ENCODE measurements at regions not wholly inside any gene's neighbourhood (a gene's known extent, or its start where the extent isn't known, plus 50 kb on each side); places are given as distances from the start of the nearest gene placed in this dataset.

DNA sequence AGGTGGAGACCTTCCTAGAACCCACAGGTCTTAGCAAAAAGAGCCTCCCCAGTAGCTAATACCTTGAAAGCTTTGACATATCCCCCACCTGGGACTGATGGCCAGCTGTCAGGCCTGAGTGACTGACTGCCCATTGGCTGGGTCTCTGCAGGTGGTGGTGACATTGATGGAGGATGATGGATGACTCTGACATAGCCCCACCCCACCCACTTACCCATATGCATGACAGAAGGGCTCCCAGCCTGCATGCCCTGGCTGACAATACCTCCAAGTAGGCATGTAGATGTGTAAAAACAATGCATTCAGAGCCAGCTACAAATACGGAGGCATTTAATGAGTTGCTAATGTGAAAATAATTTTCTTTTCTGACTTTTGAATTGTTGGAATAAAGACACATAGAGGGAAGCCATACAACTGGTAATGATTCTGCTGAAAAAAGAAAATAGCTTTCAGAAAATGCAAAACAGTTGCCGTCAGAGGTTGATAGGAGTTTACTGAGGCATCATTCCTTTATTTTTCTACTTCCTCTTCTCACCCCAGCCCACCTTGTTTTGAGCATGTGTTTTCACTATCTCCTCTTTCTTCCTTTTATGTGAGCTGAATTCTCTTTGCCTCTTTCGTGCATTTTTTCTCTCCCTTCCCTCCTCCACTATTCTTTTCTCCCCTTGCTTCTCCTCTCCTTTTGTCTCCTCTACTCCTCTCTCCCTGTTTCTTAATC is 70.6 kb downstream of the OLIG3 start:
- TF ChIP-seq, protein P1, sequence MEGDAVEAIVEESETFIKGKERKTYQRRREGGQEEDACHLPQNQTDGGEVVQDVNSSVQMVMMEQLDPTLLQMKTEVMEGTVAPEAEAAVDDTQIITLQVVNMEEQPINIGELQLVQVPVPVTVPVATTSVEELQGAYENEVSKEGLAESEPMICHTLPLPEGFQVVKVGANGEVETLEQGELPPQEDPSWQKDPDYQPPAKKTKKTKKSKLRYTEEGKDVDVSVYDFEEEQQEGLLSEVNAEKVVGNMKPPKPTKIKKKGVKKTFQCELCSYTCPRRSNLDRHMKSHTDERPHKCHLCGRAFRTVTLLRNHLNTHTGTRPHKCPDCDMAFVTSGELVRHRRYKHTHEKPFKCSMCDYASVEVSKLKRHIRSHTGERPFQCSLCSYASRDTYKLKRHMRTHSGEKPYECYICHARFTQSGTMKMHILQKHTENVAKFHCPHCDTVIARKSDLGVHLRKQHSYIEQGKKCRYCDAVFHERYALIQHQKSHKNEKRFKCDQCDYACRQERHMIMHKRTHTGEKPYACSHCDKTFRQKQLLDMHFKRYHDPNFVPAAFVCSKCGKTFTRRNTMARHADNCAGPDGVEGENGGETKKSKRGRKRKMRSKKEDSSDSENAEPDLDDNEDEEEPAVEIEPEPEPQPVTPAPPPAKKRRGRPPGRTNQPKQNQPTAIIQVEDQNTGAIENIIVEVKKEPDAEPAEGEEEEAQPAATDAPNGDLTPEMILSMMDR (IDR thresholded peaks at IDR 0.05): no peak
- TF ChIP-seq POLR2A (IDR thresholded peaks at IDR 0.05): no peak

Data from esophagus squamous epithelium (tissue), 4 donors.